ENCODE measurements at regions not wholly inside any gene's neighbourhood (a gene's known extent, or its start where the extent isn't known, plus 50 kb on each side); places are given as distances from the start of the nearest gene placed in this dataset.
"Not testable (repeated sequence)": the region's sequence is repeated elsewhere in the genome, so short reads cannot be mapped to it uniquely, and the experiment has no call there.

DNA sequence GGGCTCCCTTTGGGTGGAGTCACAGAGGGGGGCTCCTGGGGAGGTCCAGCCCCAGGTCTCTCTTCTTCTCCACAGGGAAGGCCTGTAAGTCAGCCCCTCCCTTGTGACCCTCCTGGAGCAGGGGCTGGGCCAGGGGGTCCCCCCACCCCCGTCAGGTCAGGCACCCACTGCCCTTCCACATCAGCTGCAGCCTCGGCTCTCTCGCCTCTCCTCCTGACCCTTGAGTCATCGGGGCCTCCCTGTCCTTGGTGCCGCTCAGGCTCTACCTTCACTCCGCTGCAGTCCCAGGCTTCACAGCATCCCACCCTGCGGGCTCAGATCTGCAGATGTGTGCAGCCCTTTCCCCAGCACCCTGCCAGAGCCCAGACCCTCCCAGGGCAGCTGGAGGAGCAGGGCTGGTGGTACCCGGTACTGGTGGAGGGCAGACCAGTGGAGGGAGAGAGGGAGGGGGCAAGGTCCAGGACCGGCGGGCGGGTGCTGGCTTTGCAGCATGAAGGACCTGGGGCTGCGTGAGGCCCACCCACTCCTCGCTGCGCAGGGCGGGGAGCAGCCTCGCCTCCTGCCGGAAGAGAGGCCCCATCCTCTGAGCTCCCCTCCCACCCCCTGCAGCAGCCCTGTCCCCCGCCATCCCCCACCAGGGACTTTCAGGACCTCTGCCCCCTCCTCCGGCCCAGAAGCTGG lies 117.1 kb downstream of the FAM53A start:
- intact Hi-C loops (cut with DNase I): no loop called here
- TF ChIP-seq, protein P1, sequence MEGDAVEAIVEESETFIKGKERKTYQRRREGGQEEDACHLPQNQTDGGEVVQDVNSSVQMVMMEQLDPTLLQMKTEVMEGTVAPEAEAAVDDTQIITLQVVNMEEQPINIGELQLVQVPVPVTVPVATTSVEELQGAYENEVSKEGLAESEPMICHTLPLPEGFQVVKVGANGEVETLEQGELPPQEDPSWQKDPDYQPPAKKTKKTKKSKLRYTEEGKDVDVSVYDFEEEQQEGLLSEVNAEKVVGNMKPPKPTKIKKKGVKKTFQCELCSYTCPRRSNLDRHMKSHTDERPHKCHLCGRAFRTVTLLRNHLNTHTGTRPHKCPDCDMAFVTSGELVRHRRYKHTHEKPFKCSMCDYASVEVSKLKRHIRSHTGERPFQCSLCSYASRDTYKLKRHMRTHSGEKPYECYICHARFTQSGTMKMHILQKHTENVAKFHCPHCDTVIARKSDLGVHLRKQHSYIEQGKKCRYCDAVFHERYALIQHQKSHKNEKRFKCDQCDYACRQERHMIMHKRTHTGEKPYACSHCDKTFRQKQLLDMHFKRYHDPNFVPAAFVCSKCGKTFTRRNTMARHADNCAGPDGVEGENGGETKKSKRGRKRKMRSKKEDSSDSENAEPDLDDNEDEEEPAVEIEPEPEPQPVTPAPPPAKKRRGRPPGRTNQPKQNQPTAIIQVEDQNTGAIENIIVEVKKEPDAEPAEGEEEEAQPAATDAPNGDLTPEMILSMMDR (IDR thresholded peaks at IDR 0.05): no peak

DNA sequence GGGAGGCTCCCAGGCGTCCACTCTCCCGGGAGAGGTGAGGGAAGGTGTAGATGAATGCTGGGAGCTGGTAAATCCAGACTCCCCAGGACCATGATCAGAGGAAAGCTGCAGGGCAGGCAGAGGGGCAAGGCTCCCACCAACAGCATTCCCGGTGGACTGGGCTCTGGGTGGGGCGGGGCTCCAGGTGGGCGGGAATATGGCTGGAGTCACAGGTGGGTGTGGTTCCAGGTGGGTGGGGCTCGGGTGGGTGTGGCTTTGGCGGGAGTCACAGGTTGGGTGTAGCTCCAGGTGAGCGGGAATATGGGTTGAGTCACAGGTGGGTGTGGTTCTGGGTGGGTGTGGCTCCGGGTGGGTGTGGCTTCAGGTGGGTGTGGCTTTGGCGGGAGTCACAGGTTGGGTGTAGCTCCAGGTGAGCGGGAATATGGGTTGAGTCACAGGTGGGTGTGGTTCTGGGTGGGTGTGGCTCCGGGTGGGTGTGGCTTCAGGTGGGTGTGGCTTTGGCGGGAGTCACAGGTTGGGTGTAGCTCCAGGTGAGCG lies 117.7 kb downstream of the FAM53A start:
- H3K27me3 ChIP-seq; intact Hi-C loops (cut with DNase I): not testable (repeated sequence)

More for the DNA sequence above, 117.1 kb downstream of the FAM53A start:
- Histone ChIP-seq H3K4me3 (no peak overlapping the region), H3K27me3 (no peaks in the 10 kb centered on the region), H3K4me1 (no peaks in the 10 kb centered on the region), H3K36me3 (no peaks in the 10 kb centered on the region), H3K27ac (no peak overlapping the region), H3K9me3 (no peaks in the 10 kb centered on the region)
- DNase-seq (ENCODE audit: low spot score in 2 of 2): no peak

DNA sequence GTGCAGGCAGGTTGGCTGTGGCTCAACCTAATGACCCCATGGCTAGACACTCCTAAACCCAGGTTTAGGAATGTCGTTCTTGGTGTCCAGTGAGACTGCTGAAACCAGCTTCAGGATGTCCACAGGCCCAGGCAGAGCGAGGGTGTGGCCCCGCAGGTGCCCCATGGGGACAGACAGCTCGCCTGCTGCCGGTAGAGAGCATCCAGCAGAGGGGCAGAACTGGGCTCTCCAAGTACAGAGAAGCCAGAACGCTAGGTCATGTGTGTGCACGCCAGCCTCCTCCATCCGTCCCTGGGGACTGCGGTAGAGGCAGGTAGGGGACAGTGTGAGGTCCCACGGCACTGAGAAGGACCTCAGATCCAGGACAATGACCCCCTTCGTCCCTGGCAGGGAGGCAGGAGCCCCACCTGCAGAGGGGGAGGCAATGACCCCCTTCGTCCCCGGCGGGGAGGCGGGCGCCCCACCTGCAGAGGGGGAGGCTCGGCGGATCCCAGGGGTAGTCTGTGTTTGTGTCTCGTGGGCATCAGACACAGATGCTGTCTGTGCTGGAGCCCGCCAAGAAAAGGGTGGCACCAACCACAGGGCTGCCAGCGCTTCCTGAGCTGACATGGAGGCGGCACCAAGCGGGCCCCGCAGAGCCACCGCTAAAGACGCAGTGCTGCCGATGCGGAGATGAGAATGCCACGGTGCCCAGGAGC lies 118.4 kb downstream of the FAM53A start:
- no peak overlapping the region for H3K4me3 ChIP-seq
- TF ChIP-seq, protein P1 (IDR thresholded peaks at IDR 0.05): no peak
- H3K36me3 ChIP-seq: no peaks in the 10 kb centered on the region
- H3K27ac ChIP-seq: no peak overlapping the region
- intact Hi-C loops (cut with DNase I): no loop called here
- no peak for DNase-seq (ENCODE audit: low spot score in 2 of 2)
- no peaks in the 10 kb centered on the region for H3K27me3 ChIP-seq
- no peaks in the 10 kb centered on the region for H3K9me3 ChIP-seq
- H3K4me1 ChIP-seq: no peaks in the 10 kb centered on the region

More for the DNA sequence above, 117.7 kb downstream of the FAM53A start:
- H3K9me3 ChIP-seq; H3K4me1 ChIP-seq; H3K4me3 ChIP-seq; H3K36me3 ChIP-seq; DNase-seq (ENCODE audit: low spot score in 2 of 2); H3K27ac ChIP-seq: not testable (repeated sequence)

DNA sequence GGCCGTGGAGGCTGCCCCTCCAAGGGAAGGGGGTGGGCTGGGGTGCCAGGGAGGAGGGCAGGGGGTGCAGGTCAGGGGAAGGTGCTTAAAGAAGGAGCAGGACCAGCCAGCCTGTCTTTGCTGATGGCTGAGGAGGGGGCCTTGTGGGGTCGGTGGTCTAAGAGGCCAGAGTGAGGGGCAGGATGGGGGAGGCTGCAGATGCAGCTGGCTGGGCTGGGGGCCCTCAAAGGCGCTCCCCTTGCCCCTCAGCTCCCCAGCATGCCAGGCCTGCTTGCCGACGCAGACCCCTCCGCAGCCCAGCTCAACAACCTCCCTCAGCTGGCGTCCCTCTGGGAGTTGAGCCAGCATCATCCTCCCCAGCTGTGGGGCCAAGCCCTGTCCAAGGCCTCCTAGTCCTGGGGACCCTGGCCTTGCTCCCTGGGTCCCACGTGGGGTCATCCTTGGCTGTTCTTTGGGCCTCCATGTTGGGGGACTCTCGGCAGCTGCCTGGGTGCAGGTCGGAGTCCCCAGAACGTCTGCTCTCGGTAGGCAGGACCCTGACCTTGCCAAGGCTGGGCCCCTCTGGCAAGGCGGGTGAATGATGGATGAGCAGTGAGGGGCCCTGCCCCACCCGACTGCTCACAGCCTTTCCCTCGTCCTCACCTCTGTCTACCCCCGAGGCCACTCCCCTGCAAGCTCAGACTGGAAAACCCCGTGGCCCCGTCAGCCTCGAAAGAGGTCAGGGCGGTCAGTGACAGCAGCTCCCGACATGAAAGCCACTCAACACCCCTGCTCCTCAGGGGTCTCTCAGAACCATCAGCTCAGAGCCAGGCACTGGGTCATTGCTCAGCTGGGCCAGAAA lies 119.4 kb downstream of the FAM53A start:
- no peaks in the 10 kb centered on the region for H3K9me3 ChIP-seq
- TF ChIP-seq, protein P1 (IDR thresholded peaks at IDR 0.05): no peak
- no peak overlapping the region for H3K4me3 ChIP-seq
- no peaks in the 10 kb centered on the region for H3K4me1 ChIP-seq
- no peak for DNase-seq (ENCODE audit: low spot score in 2 of 2)
- no peaks in the 10 kb centered on the region for H3K36me3 ChIP-seq
- H3K27me3 ChIP-seq: no peaks in the 10 kb centered on the region
- no peak overlapping the region for H3K27ac ChIP-seq
- intact Hi-C loops (cut with DNase I): no loop called here

DNA sequence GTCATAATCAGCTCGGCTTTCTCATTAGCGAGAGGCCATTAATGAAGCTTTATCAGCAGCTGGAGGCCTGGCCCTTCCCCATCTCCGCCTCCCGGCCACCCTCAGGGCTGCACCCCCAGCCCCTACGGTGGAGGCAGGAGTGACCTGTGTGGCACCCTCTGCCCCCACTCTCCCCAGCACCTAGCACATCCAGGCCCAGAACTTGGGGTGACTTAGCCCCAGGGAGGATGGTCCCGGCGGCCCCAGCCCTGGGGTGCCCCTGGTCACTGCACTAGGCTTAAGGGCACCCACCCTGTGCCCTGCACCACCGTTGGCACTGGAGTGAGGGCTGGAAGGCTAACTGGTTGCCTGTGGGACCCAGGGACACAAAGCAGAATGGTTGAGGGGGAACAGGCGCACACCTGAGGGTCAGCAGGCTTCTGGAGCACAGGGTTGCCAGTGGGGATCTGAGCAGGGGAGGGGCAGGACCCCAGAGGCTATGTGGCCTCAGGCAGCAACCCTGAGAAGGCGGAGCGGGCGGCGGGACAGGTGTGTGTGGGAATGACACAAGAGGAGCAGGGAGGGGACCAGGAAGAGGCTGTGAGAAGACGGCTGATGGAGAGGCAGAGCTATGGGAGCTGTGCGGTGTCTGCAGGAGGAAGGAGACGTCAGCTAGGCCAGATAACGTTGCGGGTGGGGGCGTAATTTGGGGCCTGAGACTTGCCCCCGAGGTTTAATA lies 120.2 kb downstream of the FAM53A start:
- Histone ChIP-seq H3K9me3 (no peaks in the 10 kb centered on the region), H3K4me1 (no peaks in the 10 kb centered on the region), H3K27ac (no peak overlapping the region), H3K36me3 (no peaks in the 10 kb centered on the region), H3K4me3 (no peak overlapping the region), H3K27me3 (no peaks in the 10 kb centered on the region)
- TF ChIP-seq, protein P1 (IDR thresholded peaks at IDR 0.05): no peak
- no peak for DNase-seq (ENCODE audit: low spot score in 2 of 2)
- intact Hi-C loops (cut with DNase I): no loop called here

Data from ascending aorta (tissue), 2 donors.